SH-SY5Y (cell line): ENCODE measurements at regions not wholly inside any gene's neighbourhood (a gene's known extent, or its start where the extent isn't known, plus 50 kb on each side); places are given as distances from the start of the nearest gene placed in this dataset.

Experiments
- GATA2 ChIP-seq: IDR thresholded peaks from 2 replicates; pipeline ENCODE4 v1.6.1; 2011; ENCODE audit warnings: mild to moderate bottlenecking, low read depth, low read length
- GATA3 ChIP-seq: IDR thresholded peaks from 2 replicates; pipeline ENCODE4 v1.6.1; 2011; ENCODE audit warnings: low read depth, mild to moderate bottlenecking, low read length, moderate library complexity

DNA sequence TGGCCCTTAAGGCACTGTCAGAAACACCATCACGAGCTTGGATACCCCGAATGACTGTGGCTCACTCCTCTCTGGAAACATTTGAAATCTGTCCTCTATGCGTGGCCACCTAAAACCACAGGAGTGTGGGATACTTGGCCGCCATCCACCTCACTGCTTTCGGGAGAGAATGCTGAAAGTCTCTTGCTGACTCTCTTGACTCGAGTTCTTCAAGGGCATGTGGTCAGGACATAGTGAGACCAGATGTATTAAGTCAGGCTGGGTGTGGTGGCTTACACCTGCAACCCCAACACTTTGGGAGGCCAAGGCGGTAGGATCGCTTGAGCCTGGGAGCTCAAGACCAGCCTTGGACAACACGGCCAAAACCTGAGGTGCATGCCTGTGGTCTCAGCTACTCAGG, 174.7 kb upstream of the ALG10B start:
- TF ChIP-seq GATA2 (no peak), GATA3 (no peak)
